Stimulated activated CD4-positive, alpha-beta T cell treated with anti-CD3 and anti-CD28 coated beads, Interleukin-12 subunit alpha, Interleukin-12 subunit beta, amount 100 ng/mL, for 48 hours (primary cell): ENCODE measurements at regions not wholly inside any gene's neighbourhood (a gene's known extent, or its start where the extent isn't known, plus 50 kb on each side); places are given as distances from the start of the nearest gene placed in this dataset.

Experiments
- DNase-seq, 3 donors: peaks; one replicate each; pipeline ENCODE4 v3.0.0-alpha.2; 2020; ENCODE audit warnings: low read depth in 2 of 3, low spot score in 1 of 3

DNA sequence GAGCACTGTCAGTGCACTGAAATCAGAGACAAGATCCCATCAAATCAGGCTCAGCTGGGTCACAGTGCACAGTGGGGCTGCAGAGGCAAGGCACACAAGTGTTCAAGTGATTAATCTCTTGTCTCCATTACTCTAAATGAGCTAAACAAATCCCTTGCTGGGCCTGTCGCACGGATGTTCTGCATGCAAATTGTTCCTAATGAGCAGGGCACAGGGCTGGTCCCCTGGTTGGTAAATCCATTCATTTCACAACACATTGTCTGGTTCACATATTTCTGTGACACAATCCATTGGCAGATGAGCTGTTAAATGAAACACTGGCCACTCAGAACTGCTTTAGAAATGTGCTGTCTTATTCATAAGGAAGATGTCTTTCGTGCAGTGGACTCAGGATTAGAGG lies 167.9 kb upstream of the BRINP1 start:
- no peak for DNase-seq

DNA sequence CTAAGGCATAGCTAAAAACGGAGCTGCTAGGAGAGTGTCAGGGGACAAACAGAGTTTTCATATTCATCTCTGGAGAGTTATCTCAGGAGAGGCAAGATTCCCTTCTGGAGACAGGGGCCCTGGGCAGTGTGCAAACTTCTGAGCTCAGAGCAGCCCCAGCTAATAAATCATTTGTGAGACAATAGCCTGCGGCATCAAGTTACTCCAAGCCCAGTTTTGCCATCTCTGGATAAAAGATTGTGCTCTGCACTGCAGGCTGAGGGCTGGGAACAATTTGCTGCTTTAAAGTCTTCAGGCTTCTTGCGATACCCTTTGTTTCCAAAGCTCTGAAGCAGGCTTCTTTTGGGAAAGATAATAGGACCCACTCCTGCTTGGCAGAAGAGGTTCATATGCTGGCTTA lies 164.3 kb upstream of the BRINP1 start:
- DNase-seq, result no peak

DNA sequence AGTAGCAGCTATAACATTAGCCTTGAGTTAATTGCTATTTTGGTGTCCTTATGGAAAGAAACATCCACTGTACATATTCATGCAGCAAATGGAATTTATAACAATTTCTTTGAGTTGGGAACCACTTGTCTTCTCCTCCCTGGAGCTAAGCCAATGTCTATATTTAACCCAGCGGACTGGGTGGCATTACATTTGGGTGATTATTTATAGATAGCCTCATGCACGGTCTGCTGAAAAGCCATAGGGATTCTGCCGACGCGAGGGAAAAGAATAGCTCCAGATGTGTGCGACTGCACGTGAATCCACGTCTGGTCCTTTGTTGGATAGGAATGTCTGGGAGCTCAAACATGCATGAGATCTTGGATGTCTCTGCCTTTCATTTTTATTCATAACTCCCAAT lies 157.5 kb upstream of the BRINP1 start:
- no peak for DNase-seq

DNA sequence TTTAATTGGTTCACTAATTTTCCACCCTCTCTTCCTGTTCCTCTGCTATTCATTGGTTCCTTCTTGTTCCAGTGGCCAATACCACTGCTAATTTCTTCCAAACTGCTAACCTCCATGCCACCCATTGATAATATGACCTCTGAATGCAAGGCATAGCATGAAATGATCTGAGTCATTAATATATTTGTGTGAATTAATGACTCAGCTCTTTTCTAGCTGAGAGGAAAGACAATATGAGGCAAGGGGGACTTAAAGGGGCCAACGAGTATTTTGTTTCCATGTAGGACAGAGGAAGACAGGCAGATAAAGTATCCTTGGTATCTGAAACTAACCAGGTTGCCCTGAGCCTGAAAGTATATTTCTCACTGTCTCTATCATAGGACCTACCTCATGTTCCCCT lies 154.3 kb upstream of the BRINP1 start:
- no peak for DNase-seq

DNA sequence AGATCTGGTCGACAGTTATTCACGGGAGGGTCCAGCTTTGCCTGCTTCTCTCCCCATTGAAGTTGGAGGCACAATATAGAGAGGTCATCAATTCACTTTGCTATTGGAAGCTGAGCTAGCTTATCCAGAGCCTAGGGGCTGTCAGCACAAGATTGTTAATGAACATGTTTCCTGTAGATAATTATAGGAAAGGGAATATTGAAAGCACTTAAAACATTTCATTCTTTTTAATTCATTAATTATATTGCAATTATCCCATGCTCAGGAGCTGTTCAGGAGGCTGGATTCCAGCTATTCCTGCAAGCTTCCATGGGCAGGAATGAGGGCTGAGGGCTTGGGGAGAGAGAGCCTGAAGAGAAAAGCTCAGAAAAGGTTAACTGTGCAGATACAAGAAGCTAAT lies 153.1 kb upstream of the BRINP1 start:
- no peak for DNase-seq

DNA sequence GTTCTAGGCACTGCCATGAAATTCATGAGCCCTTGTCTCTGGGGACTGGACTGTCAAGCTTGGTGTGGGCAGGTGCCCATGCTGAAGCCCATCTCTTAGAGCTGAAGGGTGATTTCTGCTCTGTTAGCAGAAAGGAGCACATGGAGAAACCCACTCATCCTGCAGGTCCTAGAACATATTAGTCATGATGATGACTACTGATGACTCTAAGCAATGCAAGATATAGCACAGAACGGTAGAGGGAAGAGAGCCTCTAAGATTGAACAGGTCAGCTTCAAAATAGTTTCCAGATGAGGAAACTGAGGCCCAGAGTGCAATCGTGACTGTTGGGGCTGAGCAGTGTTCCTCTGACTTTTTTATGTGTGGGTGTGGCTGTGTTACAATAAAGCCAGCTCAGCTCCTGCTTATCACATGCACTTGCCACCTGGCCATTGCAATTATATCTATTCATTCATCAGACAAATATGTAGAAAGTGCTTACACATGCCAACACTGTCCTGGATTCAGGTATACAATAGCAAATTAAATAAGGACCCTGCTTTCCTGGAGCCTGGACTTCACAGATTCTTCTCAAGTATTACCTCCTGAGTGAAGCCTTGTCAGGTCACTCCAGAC lies 140.2 kb upstream of the BRINP1 start:
- DNase-seq, result no peak

DNA sequence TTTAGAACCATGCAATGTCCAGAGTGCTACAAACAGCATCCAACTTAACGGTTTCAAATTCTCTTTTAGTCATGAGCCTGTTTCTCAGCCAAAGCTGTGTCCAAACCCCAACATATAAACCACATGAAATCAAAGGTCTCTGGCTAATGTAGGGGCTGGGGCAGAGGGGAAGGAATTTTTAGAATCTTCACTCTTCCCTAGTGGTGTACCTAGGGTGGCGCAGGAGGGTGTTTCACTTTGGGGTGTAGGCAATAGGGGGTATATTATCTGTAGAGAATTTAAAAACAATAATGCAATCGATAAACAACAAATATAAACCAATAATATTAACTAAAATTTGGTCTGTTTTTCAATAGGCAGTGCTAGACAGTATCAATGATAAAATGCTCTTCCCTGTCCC lies 132.1 kb upstream of the BRINP1 start:
- DNase-seq, result no peak

DNA sequence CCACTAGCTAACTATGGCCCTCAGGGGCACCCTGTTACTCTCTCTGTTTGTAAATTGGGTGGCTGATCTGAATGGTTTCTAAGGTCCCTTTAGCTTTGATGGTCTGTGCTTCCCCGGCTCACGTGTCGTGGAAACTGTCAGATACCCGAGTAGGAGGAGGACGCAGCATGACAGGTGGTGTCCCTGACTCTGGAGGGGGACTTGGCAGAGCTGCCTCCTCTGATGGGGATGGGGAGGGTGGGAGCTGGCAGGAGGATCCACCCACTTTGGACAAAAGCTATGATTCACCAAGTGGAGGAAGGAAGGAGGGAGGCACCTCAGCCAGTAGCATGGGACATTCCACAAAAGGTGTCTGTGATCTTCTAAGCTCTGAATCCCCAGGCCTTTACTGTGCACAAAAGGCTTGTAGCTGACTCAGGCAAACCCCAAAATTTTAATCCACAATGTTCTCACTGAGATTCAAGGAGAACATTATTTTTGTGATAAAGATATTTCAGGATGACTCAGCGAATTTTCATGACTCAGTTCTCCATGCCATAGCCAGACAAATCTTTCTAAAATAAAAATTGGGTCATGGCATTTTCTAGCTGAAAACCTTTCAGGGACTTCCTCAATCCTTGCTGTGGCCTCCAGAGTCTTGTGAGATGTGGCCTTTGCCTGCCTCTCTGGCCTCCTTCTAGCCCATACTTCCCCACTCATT lies 131.0 kb upstream of the BRINP1 start:
- DNase-seq, result no peak

DNA sequence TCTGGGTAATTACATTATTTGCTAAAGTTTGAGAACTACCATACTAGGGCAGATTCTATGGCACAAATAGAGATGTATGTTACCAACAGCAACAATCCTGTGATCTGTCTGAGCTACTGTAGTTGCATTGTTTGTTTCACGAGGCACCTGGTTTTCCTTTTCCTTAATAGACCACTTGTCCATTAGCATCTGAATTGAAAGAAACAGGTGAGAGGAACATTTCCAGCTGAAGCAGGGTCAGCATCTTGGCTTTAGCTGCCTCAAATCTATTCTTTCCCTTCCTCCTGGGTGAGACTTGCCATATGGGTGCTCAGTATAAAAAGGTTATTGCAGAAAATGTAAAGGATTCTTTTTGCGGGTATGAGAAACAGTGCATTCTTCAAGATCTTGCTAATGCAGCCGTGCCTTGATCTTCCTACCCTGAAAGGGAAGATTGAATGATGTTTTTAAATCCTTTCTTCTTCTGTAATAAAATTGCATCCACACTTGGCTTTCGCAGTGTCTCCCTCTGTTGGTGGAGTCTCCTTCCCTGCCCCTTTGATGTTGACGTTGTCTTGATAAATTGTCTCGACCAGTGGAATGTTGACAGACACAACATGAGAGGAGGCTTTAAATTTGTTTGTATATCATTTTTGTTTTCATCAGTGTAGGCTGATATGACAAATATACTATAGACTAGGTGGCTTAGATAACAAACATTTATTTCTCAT lies 118.0 kb upstream of the BRINP1 start:
- no peak for DNase-seq

DNA sequence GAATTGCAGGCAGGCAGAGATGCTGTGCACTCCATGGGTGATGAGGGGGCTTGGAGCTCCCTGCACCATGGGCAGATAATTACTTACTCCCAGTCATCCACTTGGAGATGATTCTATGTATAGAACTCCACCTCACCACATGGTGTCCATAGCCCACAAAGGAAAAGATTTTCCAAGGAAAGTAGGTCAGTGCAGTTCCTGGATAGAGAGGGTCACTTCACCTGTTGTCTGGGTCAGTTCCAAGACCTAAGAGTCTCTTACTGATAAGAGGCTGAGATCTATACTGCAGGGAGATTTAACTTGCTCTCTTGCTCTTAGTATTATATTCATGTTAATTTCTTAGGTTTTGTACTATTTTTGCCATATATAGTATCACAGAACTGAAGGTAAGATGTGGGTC lies 113.9 kb upstream of the BRINP1 start:
- DNase-seq, result no peak

DNA sequence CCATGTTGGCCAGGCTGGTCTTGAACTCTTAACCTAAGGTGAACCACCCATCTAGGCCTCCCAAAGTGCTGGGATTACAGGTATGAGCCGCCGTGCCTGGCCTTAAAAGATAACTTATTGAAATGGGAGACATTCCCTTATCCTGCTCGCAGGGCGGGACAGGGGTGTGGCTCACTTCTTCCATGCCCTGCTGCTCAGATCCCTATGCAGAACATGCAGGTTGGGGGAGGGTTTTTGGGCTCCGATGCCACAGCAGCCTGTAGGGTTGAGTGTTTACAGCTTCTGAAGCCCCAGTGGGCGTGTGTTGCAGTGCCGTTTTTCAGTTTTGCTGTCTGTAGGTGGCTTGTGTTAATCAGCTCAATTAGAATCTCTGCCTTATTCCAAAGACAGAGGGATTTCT lies 108.0 kb upstream of the BRINP1 start:
- no peak for DNase-seq

DNA sequence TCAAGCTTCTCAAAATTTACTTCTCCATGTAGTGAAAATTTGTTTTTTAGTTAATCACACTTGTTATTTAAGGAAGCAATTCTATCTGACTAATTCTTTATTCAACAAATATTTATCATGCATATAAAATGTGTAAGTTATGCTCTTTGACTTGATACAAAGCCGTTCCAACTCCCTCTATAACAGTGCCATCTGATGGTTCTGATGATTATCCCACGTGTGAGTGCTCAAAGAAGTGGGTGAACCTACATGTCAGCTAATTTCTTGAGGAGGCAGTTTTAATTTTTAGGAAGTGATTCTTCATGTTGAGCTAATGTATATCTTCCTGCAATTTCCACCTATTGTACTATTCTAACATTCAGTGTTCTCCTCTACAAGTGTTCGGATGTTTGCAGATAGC lies 88.8 kb upstream of the BRINP1 start:
- no peak for DNase-seq

DNA sequence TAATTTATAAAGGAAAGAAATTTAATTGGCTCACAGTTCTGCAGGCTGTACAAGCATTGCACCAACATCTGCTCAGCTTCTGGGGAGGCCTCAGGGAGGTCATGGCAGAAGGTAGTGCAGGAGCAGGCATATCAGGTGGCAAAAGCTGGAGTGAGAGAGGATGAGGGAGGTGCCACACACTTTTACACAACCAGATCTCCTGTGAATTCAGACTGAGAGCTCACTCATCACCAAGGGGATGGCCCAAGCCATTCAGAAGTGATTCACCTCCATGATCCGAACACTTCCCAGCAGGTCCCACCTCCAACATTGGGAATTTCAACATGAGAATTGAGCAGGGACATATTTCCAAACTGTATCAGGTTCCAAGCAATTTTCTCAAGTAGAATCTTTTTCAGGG lies 84.7 kb upstream of the BRINP1 start:
- DNase-seq, result no peak

DNA sequence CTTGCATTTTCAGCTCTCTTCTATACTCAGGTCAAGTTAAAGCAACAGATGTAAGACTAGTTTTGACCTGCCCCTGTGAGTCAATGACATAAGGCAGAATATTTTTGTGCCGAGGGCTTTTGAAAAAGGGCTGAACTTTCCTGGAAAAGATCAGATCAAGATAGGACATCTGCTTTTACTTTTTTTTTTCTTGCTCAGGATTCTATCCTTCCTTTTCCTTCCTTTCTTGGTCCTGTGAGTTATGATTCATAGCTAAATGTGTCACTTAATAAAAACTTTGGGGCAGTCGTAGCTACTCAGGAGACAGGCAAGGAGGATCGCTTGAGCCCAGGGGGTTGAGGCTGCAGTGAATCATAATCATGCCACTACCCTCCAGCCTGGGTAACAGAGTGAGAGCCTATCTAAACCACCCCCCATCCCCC lies 84.3 kb upstream of the BRINP1 start:
- no peak for DNase-seq

DNA sequence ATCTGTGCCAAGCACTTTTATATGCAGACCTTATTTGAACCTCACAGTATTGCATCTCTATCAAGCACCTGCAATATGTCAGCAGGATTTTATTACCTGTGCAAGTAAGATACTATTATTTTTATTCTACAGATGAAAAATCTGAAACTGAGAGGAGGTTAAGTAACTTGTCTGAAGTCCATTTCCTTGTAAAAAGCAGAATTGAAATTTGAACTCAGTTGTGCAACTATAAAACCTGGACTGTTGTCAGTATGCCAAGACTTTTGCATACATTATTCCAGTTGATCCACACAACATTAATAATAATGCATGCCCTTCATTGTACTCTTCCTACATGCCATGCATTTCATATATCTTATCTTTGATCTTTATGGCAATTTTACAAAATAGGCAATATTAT lies 82.2 kb upstream of the BRINP1 start:
- no peak for DNase-seq

DNA sequence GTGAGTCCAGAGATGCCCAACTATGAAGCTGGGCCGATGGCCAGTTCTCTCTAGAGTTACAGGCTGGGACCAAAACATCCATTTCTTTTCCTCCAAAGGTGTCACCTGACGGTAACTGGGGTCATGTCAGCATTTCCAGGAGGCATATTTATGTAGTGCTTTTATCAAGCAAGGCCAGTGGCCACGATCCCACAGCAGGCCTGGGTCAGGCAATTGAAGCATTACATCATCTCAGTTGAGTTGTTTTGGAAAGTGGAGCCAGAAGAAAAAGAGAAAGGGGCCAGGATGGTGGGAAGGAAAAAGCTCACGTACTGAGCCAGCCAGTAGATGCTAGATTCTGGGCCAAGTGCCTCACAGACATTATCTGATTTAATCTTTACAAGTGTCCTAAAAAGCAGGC lies 73.9 kb upstream of the BRINP1 start:
- DNase-seq, result no peak

DNA sequence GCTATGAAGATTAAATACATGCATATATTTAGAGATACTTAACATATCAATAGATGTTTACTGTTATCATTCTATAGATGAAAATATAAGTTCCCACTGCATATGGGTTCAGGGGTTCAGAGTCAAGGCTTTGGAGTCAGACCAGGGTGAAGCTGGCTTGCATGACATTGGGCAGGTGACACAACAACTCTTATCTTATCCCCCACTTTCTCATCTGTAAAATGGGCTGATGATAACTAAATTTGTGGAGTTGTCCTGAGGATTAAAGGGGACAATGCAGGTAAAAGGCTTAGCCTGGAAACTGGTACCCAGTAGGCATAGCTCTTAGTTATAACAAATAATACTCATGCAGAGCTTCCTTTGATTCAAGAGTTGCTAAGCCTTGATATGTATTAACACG lies 72.6 kb upstream of the BRINP1 start:
- DNase-seq, result no peak

DNA sequence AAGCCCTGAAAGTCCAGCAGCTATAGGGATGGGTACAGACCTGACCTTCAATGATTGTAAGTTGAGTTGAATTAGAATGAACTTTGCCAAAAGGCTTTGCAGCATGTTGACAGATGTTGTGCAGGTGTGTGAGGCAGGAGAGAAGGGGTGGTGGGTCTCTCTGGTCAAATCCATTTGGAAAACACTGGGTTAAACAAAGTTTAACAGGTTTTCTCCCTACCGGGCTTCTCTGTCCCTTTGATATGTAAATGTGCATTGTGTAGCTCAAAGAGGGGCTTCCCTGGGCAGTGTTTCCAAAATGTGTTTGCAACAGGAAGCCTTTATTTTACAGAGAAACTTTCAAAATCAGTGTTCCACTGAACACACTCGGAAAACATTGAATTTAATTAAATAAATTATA lies 72.1 kb upstream of the BRINP1 start:
- DNase-seq, result no peak

DNA sequence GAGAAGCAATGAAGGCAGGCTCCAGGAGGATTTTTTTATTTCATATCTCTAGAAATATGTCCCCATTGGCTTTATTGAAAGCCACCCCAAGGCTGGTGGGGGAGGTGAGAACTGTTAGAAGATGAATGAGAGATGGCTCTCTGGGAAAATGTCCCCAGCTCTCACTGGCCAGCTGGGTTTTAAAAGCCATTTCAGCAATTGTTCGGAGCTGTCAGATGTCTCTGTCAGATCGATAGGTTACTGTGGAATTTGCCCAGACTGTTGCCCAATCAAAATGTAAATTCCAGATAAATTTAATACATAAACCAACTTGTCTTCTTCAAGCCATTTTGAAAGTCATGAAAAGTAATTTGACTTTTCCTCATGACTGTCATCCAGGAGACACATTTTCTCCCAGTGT lies 67.0 kb upstream of the BRINP1 start:
- no peak for DNase-seq

DNA sequence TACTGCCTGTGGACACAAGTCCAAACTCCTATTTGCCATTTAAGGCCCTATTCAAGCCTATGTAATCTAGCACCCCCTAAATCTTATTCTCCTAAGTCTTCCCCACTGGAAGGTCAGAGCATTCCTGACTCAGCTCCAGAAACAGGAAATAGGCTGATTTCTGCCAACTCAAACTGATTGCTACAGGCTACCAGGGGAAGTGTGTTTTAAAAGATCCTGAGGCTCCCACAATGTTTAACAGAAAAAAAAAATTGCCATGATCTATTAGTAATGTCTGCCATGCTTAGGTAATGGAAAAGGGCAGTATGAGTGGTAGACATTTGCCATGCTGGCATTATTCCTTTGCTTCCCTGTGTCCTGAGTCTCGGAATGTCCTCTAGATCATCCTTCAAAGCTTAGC lies 65.8 kb upstream of the BRINP1 start:
- no peak for DNase-seq

DNA sequence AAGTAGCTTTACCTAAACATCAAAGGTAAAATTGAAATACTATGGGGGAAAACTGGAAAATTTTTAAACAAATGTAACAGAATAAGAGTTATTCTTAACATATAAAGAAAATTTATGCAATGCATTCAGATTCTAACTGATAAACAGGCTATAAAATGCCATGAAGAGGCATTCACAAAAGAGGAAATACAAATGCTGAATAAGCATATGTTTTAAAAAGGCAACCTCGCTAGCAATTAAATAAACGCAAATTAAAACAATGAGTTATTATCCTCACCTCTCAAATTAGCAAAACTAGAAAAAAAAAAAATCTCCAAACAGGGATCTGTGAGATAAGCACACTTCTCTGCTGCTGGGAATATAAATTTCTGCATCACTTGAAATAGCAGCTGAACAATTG lies 63.2 kb upstream of the BRINP1 start:
- no peak for DNase-seq

DNA sequence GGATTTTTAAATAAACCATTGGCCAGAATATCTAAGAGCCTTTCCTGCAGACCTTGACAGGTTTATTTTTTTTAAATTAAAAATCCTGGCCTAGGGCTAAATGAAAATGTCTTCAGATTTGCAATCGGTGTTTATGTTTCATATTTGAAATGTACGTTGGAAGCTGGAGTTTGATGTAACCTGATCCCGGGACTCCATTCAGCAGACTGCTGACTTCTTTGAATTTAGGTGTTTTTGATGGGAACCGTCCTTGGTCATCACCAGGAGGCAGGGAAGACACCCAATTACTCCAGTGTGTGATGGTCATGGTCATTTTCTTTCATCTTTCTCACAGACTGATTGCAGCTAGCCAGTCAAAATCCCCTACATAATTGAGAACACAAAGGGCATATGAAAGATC lies 60.1 kb upstream of the BRINP1 start:
- DNase-seq, result no peak

DNA sequence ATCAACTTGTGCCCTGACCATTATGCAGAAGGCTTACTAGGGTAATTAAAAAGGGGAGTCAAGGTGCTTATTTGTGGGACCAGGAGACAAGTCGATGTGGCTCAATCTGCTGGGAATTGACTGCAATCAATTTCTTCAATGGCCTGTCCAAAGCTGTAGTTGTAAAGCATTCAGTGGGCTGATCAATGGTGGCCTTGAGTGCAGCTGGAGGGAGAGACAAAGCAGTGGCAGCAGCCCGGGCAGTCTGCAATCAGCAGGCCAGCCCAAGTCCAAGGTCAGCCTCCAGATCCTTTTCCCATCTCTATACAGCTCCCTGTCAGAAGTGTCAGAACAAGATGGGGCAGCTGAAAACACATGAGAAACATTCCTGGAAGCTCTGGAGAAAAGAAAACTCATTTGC lies 51.0 kb upstream of the BRINP1 start:
- no peak for DNase-seq
